Calu3 (cell line): ENCODE measurements at regions not wholly inside any gene's neighbourhood (a gene's known extent, or its start where the extent isn't known, plus 50 kb on each side); places are given as distances from the start of the nearest gene placed in this dataset.

Source experiments
- BruUV-seq: library from RNA; stranded (reverse); fragments of 400-500 nt; replicated peaks from 2 replicates; lab custom pipeline; 2021; lab: Mats Ljungman, UMichigan
- CTCF ChIA-PET: fragments of 300-600 bp; sonication (Branson Sonifier 250); formaldehyde crosslinking; loops from one replicate; lab custom pipeline; 2022; ENCODE audit warnings: antibody characterized with exemption; lab: Charles Lee
- DNase-seq: peaks from one replicate; pipeline ENCODE4 v3.0.0; 2022
- H3K27ac Mint-ChIP-seq: one replicate; pipeline ENCODE4 v1.8.0; 2022; ENCODE audit warnings: mixed read lengths; ENCODE audit not compliant: unreplicated experiment
- H3K27me3 Mint-ChIP-seq: one replicate; pipeline ENCODE4 v1.8.0; 2022; ENCODE audit warnings: mixed read lengths; ENCODE audit not compliant: unreplicated experiment
- H3K36me3 Mint-ChIP-seq: one replicate; pipeline ENCODE4 v1.8.0; 2022; ENCODE audit warnings: mild to moderate bottlenecking, moderate library complexity, mixed read lengths; ENCODE audit not compliant: insufficient read depth, unreplicated experiment
- H3K4me1 Mint-ChIP-seq: one replicate; pipeline ENCODE4 v1.8.0; 2022; ENCODE audit warnings: mild to moderate bottlenecking, low read depth, mixed read lengths; ENCODE audit not compliant: unreplicated experiment
- H3K4me3 Mint-ChIP-seq: one replicate; pipeline ENCODE4 v1.8.0; 2022; ENCODE audit warnings: mild to moderate bottlenecking, low read depth, moderate library complexity, mixed read lengths; ENCODE audit not compliant: unreplicated experiment
- H3K9me3 Mint-ChIP-seq: one replicate; pipeline ENCODE4 v1.8.0; 2022; ENCODE audit warnings: low read depth, mixed read lengths; ENCODE audit not compliant: unreplicated experiment
- CTCF ChIP-seq: fragments of 200-600 bp; IDR thresholded peaks from one replicate; pipeline ENCODE4 v1.8.0; 2022; ENCODE audit warnings: antibody characterized with exemption; ENCODE audit not compliant: unreplicated experiment
- intact Hi-C: fragments of 100-400 bp; cut with micrococcal nuclease; formaldehyde crosslinking; loops from one replicate; pipeline ENCODE4 v1.10.0; 2022; ENCODE audit not compliant: unreplicated experiment

GRCh38 chr20:7383216-7383615 is 557.0 kb downstream of the HAO1 start:
- H3K4me1 Mint-ChIP-seq = no peaks in the 10 kb centered on the region
- CTCF ChIA-PET = no interaction called here
- BruUV-seq = no TSS peak
- no peak for DNase-seq
- no peaks in the 10 kb centered on the region for H3K27me3 Mint-ChIP-seq
- no peak overlapping the region for H3K27ac Mint-ChIP-seq
- no peak for TF ChIP-seq CTCF
- H3K4me3 Mint-ChIP-seq = no peak overlapping the region
- intact Hi-C loops = loop anchor here (10.0 kb wide), 1 partner anchor 472 kb away; no protein-coding TSS in a partner anchor
- no peaks in the 10 kb centered on the region for H3K36me3 Mint-ChIP-seq
- H3K9me3 Mint-ChIP-seq = no peaks in the 10 kb centered on the region

GRCh38 chr20:7387638-7388193 is 552.5 kb downstream of the HAO1 start:
- no peak for TF ChIP-seq CTCF
- Mint-ChIP-seq H3K4me1 (no peaks in the 10 kb centered on the region), H3K9me3 (no peaks in the 10 kb centered on the region), H3K4me3 (no peak overlapping the region), H3K27ac (no peak overlapping the region), H3K27me3 (no peaks in the 10 kb centered on the region), H3K36me3 (no peaks in the 10 kb centered on the region)
- intact Hi-C loops = loop anchor here (10.0 kb wide), 1 partner anchor 467 kb away; no protein-coding TSS in a partner anchor
- CTCF ChIA-PET = no interaction called here
- BruUV-seq = no TSS peak
- no peak for DNase-seq

- H3K9me3 Mint-ChIP-seq = no peaks in the 10 kb centered on the region
- CTCF ChIA-PET = no interaction called here
These were observed 551.0 kb downstream of the HAO1 start for GRCh38 chr20:7389216-7389615.

GRCh38 chr20:7392542-7393206 is 547.6 kb downstream of the HAO1 start:
- no peaks in the 10 kb centered on the region for H3K9me3 Mint-ChIP-seq
- intact Hi-C loops = no loop called here
- no peaks in the 10 kb centered on the region for H3K27me3 Mint-ChIP-seq
- no peaks in the 10 kb centered on the region for H3K4me1 Mint-ChIP-seq
- BruUV-seq = no TSS peak
- no peak for DNase-seq
- no peak overlapping the region for H3K27ac Mint-ChIP-seq
- CTCF ChIA-PET = no interaction called here
- H3K36me3 Mint-ChIP-seq = no peaks in the 10 kb centered on the region
- TF ChIP-seq CTCF = no peak
- H3K4me3 Mint-ChIP-seq = no peak overlapping the region

More at GRCh38 chr20:7389216-7389615, 551.0 kb downstream of the HAO1 start:
- TF ChIP-seq CTCF = no peak
- Mint-ChIP-seq H3K36me3 (no peaks in the 10 kb centered on the region), H3K27ac (no peak overlapping the region), H3K4me3 (no peak overlapping the region), H3K4me1 (no peaks in the 10 kb centered on the region), H3K27me3 (no peaks in the 10 kb centered on the region)
- no TSS peak for BruUV-seq
- no peak for DNase-seq
- intact Hi-C loops = loop anchor here (10.0 kb wide), 1 partner anchor 466 kb away; no protein-coding TSS in a partner anchor
